Dedifferentiated amniotic fluid mesenchymal stem cell (primary cell): ENCODE measurements at regions not wholly inside any gene's neighbourhood (a gene's known extent, or its start where the extent isn't known, plus 50 kb on each side); places are given as distances from the start of the nearest gene placed in this dataset.

ENCODE experiments used
- DNase-seq: peaks from one replicate; pipeline ENCODE4 v3.0.0-alpha.2; 2016; ENCODE audit errors: extremely low spot score

DNA sequence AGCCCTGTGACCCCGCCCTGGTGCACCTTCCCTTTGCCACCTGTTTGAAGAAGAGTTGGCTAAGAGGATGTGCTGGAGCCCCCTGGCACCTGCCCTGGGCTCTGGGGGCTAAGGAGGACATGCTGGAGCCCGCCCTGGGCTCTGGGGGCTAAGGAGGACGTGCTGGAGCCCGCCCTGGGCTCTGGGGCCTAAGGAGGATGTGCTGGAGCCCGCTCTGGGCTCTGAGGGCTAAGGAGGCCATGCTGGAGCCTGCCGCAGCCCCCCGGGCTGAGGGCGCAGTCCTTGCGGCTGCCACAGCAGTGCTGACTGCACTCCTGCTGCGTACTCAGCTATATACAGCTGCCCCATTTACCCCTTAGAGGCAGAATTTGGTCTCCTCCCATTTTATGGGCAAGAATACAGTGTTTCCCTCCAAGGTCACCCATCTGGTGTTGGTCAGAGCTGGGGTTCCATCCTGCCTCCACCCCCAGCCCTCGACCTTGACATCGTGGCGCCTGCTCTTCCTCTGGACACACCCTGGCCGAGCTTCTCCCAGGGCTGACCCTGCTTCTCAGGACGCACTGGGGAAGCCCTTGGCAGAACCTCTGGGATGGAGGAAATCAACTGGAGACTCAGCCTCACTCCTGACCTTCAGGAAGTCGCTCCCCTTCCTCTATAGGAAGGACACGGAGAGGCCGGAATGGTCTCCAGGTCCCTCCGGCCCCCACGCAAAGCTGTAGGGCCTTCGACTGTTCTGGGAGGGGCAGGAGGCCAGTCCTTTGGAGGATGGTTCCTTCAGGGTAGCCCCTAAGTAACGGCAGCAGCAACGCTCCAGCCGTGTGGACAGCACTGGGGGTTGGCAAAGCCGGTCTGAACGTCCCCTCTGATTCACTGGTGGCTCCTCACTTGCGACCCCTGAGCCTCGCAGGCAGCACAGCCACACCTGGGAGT, 65.0 kb upstream of the HPCAL1 start:
- no peak for DNase-seq

DNA sequence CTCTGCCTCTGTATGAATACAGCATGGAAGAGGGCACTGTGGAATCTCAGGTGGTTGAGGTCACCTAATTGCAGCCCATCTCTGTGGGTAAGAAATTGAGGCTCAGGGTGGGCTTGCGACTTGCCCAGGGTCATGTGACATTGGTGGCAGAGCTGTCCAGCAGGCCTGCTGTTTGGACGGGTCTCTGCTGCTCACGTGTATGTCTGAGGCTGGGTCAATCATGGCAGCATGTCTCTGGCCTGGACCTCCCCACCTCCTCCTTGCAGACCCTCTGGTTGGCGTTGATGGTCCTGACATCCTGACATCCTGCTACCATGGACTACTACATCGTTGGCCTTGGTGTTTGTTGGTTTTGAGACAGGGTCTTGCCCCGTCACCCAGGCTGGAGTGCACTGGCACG, 64.3 kb upstream of the HPCAL1 start:
- DNase-seq: no peak

DNA sequence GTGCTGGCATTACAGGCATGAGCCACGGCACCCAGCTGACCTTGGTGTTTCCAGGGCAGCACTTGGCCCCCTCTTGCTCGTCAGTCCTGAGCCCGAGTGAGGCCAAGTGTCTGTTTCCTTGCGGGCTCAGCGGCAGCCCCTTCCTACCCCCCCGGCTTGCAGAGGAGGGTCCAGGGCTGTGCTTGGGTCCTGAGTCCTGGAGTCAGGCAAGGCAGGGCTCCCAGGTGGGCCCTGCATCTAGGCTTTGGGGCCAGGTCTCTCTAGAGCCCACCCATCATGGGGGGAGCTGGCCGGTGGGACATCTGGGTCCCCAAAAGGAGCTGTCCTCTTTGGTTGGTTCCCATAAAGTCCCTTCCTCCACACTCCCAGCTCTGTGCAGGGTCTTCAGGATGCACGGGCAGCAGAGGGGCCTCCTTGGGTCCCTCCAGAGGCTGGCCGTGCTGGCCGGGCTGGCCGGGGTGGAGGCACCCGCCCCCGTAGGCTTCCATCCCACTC, 63.7 kb upstream of the HPCAL1 start:
- no peak for DNase-seq

DNA sequence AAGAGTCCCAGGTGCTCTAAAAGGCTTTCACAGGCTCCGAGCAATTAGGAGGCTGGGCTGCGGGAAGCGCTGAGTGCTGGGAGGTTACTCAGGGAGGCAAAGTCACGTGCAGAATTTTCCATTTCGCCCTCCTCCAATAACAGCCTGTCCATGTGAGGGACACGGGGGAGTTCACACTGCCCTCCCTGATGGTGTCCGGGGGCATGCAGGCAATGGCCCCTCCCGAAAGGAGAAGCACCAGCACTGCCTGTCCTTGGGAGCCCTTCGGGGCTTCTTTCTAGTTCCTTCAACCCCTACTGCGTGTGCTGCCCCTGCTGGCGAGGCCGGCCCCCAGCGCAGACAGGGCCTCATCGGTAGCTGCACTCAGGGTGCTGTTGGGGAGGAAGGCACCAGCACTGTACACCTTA, 63.1 kb upstream of the HPCAL1 start:
- no peak for DNase-seq

GRCh38 chr2:10240161-10240681, 62.5 kb upstream of the HPCAL1 start:
- no peak for DNase-seq

GRCh38 chr2:10240911-10241610, 61.6 kb upstream of the HPCAL1 start:
- no peak for DNase-seq

GRCh38 chr2:10241641-10242430, 60.9 kb upstream of the HPCAL1 start:
- no peak for DNase-seq

GRCh38 chr2:10242451-10242850, 60.3 kb upstream of the HPCAL1 start:
- DNase-seq: no peak

GRCh38 chr2:10242998-10243925, 59.4 kb upstream of the HPCAL1 start:
- DNase-seq: no peak

GRCh38 chr2:10243926-10244270, 58.8 kb upstream of the HPCAL1 start:
- no peak for DNase-seq

- no peak for DNase-seq
Observed at GRCh38 chr2:10245021-10245420, 57.7 kb upstream of the HPCAL1 start.

DNA sequence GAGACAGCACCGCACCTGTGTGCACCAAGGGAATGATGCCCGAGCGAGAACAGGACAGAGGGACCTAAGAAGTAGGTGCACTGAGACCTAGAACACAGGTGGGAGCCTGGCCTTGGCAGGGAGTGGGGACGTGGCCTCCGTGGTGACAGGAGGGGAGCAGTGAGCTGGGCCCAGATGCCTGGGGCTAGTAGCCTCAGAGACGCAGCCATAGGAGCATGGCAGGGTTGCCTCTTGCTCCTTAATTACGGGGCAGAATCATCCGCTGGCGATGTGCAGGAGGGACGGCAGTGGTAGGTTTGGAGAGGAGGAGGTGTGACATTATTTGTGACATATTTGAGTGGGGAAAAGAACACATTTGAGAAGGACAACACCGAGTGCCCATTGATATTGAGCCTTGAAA, 57.0 kb upstream of the HPCAL1 start:
- DNase-seq: no peak

DNA sequence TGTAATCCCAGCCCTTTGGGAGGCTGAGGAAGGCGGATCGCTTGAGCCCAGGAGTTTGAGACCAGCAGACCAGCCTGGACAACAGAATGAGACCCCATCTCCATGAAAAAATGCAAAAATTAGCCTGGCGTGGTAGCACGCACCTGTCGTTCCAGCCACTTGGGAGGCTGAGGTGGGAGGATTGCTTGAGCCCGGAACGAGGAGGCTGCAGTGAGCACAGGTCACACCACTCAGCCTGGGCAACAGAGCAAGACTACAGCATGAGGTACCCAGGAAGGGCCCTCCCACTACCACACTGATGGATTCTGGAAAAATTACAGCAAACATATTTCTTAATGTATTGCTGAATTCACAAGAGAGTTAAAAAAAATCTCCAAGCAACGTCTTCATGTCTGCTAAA, 56.3 kb upstream of the HPCAL1 start:
- no peak for DNase-seq

GRCh38 chr2:10246831-10247230, 55.9 kb upstream of the HPCAL1 start:
- no peak for DNase-seq

DNA sequence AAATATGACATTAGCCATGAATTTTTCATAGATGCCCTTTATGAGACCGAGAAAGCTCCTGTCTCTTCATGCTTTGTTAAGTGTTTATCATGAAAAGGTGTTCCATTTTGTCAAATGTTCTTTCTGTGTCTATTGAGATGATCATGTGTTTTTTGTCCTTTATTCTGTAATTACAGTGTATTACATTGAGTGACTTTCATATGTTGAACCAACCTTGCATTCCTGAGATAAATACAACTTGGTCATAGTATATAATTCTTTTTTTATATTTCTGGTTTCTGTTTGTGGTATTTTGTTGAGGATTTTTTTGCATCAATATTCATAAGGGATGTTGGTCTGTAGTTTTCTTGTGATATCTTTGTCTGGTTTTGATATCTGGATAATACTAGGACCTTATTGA, 52.9 kb upstream of the HPCAL1 start:
- DNase-seq: no peak

DNA sequence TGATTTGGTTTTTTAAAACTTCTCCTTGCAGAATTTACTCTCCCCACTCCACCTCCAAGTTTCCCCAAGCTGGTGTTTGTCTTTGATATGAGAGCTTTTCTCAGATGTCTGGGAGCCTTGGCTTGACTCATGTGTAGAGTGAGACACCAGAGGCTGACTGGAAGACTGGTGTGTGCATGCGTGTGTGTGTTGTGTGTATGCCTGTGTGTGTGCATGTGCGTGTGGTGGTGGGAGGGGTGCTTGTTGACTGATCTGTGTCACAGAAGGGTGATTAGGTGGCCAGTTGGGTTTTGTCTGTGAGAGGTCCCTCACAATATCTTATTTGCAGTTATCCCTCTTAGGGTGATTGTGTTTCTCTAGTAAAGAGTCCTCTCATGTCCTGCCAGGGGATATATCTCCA, 50.5 kb upstream of the HPCAL1 start:
- no peak for DNase-seq

- DNase-seq: no peak
Observed at GRCh38 chr2:10252661-10253060, 50.0 kb upstream of the HPCAL1 start.
